Uterus (tissue), 2 donors: ENCODE measurements at regions not wholly inside any gene's neighbourhood (a gene's known extent, or its start where the extent isn't known, plus 50 kb on each side); places are given as distances from the start of the nearest gene placed in this dataset.

Experiments
- CTCF ChIP-seq, 4 experiments: fragments of 200-600 bp in 2 of 4; fragments of 450-650 bp in 2 of 4; sonication (generic) in 2 of 4; IDR thresholded peaks; one replicate each; pipeline ENCODE4 v1.5.1; 2016 to 2019; ENCODE audit warnings: antibody characterized with exemption in 4 of 4, mild to moderate bottlenecking in 2 of 4, moderate library complexity in 1 of 4
- POLR2A ChIP-seq, 2 donors: fragments of 450-650 bp; IDR thresholded peaks; one replicate each; pipeline ENCODE4 v1.6.1; 2016; ENCODE audit warnings: antibody characterized with exemption in 2 of 2, mild to moderate bottlenecking in 1 of 2, moderate library complexity in 1 of 2

GRCh38 chr1:193726722-193727121 is 540.3 kb upstream of the B3GALT2 start:
- no peak for TF ChIP-seq CTCF (IDR thresholded peaks at IDR 0.05)
- no peak for TF ChIP-seq POLR2A (IDR thresholded peaks at IDR 0.05)
